ENCODE measurements at regions not wholly inside any gene's neighbourhood (a gene's known extent, or its start where the extent isn't known, plus 50 kb on each side); places are given as distances from the start of the nearest gene placed in this dataset.

DNA sequence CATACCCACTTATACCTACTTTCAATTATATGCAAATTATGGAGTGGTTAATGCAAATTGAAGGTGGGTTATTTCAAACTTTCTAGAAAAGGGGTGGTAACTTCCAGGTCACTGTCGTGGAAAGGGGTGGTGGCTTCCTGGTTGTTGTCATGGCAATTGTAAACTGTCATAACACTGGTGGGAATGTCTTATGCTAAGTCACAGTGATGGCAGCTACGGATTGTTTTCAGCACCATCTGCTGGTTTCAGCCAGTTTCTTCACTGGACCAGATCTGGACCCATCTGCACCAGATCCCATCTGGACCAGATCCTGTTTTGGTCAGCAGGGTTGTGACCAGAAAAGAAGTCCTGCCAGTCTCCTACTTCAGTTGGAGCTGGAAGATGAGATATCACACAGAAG lies 1469.3 kb downstream of the AACS start:
- H4K20me1 ChIP-seq (ENCODE audit: low read depth, low read length) = no peaks in the 10 kb centered on the region
- no peaks in the 10 kb centered on the region for H3K9me3 ChIP-seq (ENCODE audit: insufficient read depth, low read length)
- H3K36me3 ChIP-seq (ENCODE audit: low read length) = no peaks in the 10 kb centered on the region
- no peaks in the 10 kb centered on the region for H3K79me2 ChIP-seq (ENCODE audit: insufficient read depth, low read length)
- no peak overlapping the region for H3K27ac ChIP-seq (ENCODE audit: low read depth, low read length)
- no peak for TF ChIP-seq EZH2phosphoT487 (conservative IDR thresholded peaks at IDR 0.05; ENCODE audit: low read length)
- TF ChIP-seq, protein P1, sequence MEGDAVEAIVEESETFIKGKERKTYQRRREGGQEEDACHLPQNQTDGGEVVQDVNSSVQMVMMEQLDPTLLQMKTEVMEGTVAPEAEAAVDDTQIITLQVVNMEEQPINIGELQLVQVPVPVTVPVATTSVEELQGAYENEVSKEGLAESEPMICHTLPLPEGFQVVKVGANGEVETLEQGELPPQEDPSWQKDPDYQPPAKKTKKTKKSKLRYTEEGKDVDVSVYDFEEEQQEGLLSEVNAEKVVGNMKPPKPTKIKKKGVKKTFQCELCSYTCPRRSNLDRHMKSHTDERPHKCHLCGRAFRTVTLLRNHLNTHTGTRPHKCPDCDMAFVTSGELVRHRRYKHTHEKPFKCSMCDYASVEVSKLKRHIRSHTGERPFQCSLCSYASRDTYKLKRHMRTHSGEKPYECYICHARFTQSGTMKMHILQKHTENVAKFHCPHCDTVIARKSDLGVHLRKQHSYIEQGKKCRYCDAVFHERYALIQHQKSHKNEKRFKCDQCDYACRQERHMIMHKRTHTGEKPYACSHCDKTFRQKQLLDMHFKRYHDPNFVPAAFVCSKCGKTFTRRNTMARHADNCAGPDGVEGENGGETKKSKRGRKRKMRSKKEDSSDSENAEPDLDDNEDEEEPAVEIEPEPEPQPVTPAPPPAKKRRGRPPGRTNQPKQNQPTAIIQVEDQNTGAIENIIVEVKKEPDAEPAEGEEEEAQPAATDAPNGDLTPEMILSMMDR (IDR thresholded peaks at IDR 0.05; ENCODE audit: insufficient read depth, low read length, poor library complexity, severe bottlenecking) = no peak
- H2AFZ ChIP-seq (ENCODE audit: low read depth, low read length, severe bottlenecking) = no peak overlapping the region
- H3K4me2 ChIP-seq (ENCODE audit: low read depth, low read length, poor library complexity, severe bottlenecking) = no peak overlapping the region
- no peaks in the 10 kb centered on the region for H3K9me2 ChIP-seq (replicated peaks; ENCODE audit: insufficient read depth, low read length)
- H3K27me3 ChIP-seq (ENCODE audit: low read length) = no peaks in the 10 kb centered on the region
- no peak overlapping the region for H3K9ac ChIP-seq (ENCODE audit: low read length)
- H3F3A ChIP-seq (ENCODE audit: insufficient read depth) = no peaks in the 10 kb centered on the region
- no peak overlapping the region for H3K4me3 ChIP-seq (ENCODE audit: insufficient read depth, low read length, poor library complexity, severe bottlenecking)

DNA sequence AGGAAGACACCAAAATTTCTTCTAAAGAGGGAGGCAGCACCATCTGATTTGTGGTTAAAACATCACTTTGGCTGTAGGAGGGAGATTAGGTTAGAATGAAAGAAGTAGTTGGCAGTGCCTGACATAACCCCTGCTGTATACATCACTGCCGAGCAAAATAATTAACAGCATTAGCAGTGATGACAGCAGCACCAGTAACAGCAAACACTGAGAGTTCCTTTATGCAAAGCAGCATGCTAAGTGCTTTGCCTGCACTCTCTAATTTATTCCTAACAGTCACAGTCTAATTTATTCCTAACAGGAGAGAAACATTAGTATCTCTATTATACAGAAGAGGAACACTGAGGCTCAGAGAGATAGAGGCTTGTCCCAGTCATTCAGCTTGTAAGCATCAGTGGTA lies 1469.7 kb downstream of the AACS start:
- H3F3A ChIP-seq (ENCODE audit: insufficient read depth) = no peaks in the 10 kb centered on the region
- no peak overlapping the region for H3K27ac ChIP-seq (ENCODE audit: low read depth, low read length)
- TF ChIP-seq, protein P1 (IDR thresholded peaks at IDR 0.05; ENCODE audit: insufficient read depth, low read length, poor library complexity, severe bottlenecking) = no peak
- TF ChIP-seq EZH2phosphoT487 (conservative IDR thresholded peaks at IDR 0.05; ENCODE audit: low read length) = no peak
- no peak overlapping the region for H2AFZ ChIP-seq (ENCODE audit: low read depth, low read length, severe bottlenecking)
- no peak overlapping the region for H3K9ac ChIP-seq (ENCODE audit: low read length)
- no peaks in the 10 kb centered on the region for H3K79me2 ChIP-seq (ENCODE audit: insufficient read depth, low read length)
- no peaks in the 10 kb centered on the region for H3K9me3 ChIP-seq (ENCODE audit: insufficient read depth, low read length)
- no peaks in the 10 kb centered on the region for H3K9me2 ChIP-seq (replicated peaks; ENCODE audit: insufficient read depth, low read length)
- no peaks in the 10 kb centered on the region for H3K36me3 ChIP-seq (ENCODE audit: low read length)
- no peaks in the 10 kb centered on the region for H3K27me3 ChIP-seq (ENCODE audit: low read length)
- no peak overlapping the region for H3K4me3 ChIP-seq (ENCODE audit: insufficient read depth, low read length, poor library complexity, severe bottlenecking)
- no peaks in the 10 kb centered on the region for H4K20me1 ChIP-seq (ENCODE audit: low read depth, low read length)
- no peak overlapping the region for H3K4me2 ChIP-seq (ENCODE audit: low read depth, low read length, poor library complexity, severe bottlenecking)

DNA sequence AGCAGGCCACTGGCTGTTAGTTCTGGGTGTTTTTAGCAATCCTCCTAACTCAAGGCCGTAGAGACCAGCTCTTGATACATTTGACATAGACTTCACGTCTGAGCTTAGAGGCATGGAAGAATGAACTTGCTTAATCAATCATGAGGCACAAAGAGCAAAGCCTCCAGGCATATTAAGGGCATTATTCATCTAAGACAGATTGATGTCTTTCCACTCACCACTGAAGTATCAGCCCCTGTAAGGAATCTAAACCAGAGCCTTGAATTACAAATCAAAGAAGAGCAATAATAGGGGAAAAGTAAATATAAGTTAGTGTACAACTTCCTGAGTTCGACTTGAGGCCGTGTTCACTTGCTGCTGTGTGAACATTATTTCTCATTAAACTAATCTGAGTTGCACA lies 1470.7 kb downstream of the AACS start:
- no peak overlapping the region for H3K4me3 ChIP-seq (ENCODE audit: insufficient read depth, low read length, poor library complexity, severe bottlenecking)
- TF ChIP-seq, protein P1 (IDR thresholded peaks at IDR 0.05; ENCODE audit: insufficient read depth, low read length, poor library complexity, severe bottlenecking) = no peak
- TF ChIP-seq EZH2phosphoT487 (conservative IDR thresholded peaks at IDR 0.05; ENCODE audit: low read length) = no peak
- no peaks in the 10 kb centered on the region for H3K79me2 ChIP-seq (ENCODE audit: insufficient read depth, low read length)
- H3F3A ChIP-seq (ENCODE audit: insufficient read depth) = no peaks in the 10 kb centered on the region
- no peaks in the 10 kb centered on the region for H4K20me1 ChIP-seq (ENCODE audit: low read depth, low read length)
- no peaks in the 10 kb centered on the region for H3K9me3 ChIP-seq (ENCODE audit: insufficient read depth, low read length)
- H3K36me3 ChIP-seq (ENCODE audit: low read length) = no peaks in the 10 kb centered on the region
- no peak overlapping the region for H2AFZ ChIP-seq (ENCODE audit: low read depth, low read length, severe bottlenecking)
- no peak overlapping the region for H3K4me2 ChIP-seq (ENCODE audit: low read depth, low read length, poor library complexity, severe bottlenecking)
- H3K9ac ChIP-seq (ENCODE audit: low read length) = no peak overlapping the region
- no peaks in the 10 kb centered on the region for H3K27me3 ChIP-seq (ENCODE audit: low read length)
- H3K27ac ChIP-seq (ENCODE audit: low read depth, low read length) = no peak overlapping the region
- no peaks in the 10 kb centered on the region for H3K9me2 ChIP-seq (replicated peaks; ENCODE audit: insufficient read depth, low read length)
